ENCODE measurements at regions not wholly inside any gene's neighbourhood (a gene's known extent, or its start where the extent isn't known, plus 50 kb on each side); places are given as distances from the start of the nearest gene placed in this dataset.

DNA sequence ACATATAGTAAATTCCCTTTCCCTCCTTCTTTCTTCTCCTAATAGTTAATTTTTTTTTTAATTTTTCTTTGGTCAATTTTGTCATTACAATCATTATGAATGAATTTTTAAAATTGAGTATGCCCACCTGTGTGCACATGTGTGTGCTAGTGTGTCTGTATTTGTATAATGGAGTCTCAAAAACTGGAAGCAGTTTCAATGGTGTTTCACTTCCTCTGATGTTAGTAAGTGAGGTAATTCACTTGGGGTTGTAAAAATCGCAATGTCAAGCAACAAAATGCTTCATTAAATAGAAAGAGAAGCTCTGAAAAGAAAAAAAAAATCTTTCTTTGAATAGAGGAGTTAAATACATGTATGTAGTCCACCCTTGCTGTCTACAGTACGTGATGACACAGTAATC lies 1467.6 kb upstream of the NUDT12 start:
- CTCF ChIA-PET (ENCODE audit: unreplicated experiment) = no interaction called here
- no peak overlapping the region for H3K4me2 ChIP-seq (ENCODE audit: low read length)
- no peaks in the 10 kb centered on the region for H3K36me3 ChIP-seq (ENCODE audit: insufficient read depth, low read length)
- no peaks in the 10 kb centered on the region for H3K4me1 ChIP-seq (ENCODE audit: insufficient read depth, low read length, poor library complexity, severe bottlenecking)
- no peak for DNase-seq (ENCODE audit: low spot score)
- POLR2A ChIA-PET = no interaction called here
- intact Hi-C loops (cut with micrococcal nuclease; ENCODE audit: unreplicated experiment) = no loop called here
- no peaks in the 10 kb centered on the region for H3K9me2 ChIP-seq (ENCODE audit: insufficient read depth, low read length)
- no TSS peak for BruUV-seq (replicated peaks)
- TF ChIP-seq, protein P1, sequence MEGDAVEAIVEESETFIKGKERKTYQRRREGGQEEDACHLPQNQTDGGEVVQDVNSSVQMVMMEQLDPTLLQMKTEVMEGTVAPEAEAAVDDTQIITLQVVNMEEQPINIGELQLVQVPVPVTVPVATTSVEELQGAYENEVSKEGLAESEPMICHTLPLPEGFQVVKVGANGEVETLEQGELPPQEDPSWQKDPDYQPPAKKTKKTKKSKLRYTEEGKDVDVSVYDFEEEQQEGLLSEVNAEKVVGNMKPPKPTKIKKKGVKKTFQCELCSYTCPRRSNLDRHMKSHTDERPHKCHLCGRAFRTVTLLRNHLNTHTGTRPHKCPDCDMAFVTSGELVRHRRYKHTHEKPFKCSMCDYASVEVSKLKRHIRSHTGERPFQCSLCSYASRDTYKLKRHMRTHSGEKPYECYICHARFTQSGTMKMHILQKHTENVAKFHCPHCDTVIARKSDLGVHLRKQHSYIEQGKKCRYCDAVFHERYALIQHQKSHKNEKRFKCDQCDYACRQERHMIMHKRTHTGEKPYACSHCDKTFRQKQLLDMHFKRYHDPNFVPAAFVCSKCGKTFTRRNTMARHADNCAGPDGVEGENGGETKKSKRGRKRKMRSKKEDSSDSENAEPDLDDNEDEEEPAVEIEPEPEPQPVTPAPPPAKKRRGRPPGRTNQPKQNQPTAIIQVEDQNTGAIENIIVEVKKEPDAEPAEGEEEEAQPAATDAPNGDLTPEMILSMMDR (conservative IDR thresholded peaks at IDR 0.05; ENCODE audit: low read length) = no peak
- TF ChIP-seq EZH2phosphoT487 (IDR thresholded peaks at IDR 0.05; ENCODE audit: borderline replicate concordance, low read depth, low read length) = no peak
- H3K9me3 ChIP-seq (ENCODE audit: low read length) = no peaks in the 10 kb centered on the region
- no peak overlapping the region for H3K4me3 ChIP-seq (ENCODE audit: low read depth, low read length, poor library complexity, severe bottlenecking)
- no peaks in the 10 kb centered on the region for H3K79me2 ChIP-seq (ENCODE audit: insufficient read depth, low read depth, low read length)
- no peak overlapping the region for H2AFZ ChIP-seq (ENCODE audit: low read length)
- no peak overlapping the region for H3K27ac ChIP-seq (ENCODE audit: low read depth, low read length, poor library complexity, severe bottlenecking)
- no peaks in the 10 kb centered on the region for H4K20me1 ChIP-seq (ENCODE audit: insufficient read depth, low read length)

DNA sequence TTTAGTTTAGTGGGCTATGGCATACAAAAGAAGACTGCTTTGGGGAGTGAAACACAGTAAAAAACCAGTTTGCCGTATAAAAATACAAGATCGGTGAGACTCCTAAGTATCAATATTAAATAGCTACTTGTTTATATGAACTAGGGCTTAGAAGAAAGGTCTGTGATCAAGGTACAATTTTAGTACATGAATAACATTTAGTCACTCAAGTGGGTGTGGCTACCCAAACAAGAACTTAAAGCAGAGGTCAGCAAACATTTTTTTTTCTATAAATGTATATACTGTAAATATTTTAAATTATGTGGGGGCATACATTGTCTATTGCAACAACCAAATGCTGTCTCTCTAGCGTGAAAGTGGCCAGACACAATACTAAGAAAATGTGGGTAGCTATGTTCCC lies 1452.5 kb upstream of the NUDT12 start:
- DNase-seq (ENCODE audit: low spot score) = no peak
- Histone ChIP-seq H3K9me3 (ENCODE audit: low read length) (no peaks in the 10 kb centered on the region), H2AFZ (ENCODE audit: low read length) (no peak overlapping the region), H3K27ac (ENCODE audit: low read depth, low read length, poor library complexity, severe bottlenecking) (no peak overlapping the region), H3K4me2 (ENCODE audit: low read length) (no peak overlapping the region), H3K79me2 (ENCODE audit: insufficient read depth, low read depth, low read length) (no peaks in the 10 kb centered on the region), H3K4me3 (ENCODE audit: low read depth, low read length, poor library complexity, severe bottlenecking) (no peak overlapping the region), H3K9me2 (ENCODE audit: insufficient read depth, low read length) (no peaks in the 10 kb centered on the region), H3K4me1 (ENCODE audit: insufficient read depth, low read length, poor library complexity, severe bottlenecking) (no peaks in the 10 kb centered on the region), H3K36me3 (ENCODE audit: insufficient read depth, low read length) (no peaks in the 10 kb centered on the region), H4K20me1 (ENCODE audit: insufficient read depth, low read length) (no peaks in the 10 kb centered on the region)
- intact Hi-C loops (cut with micrococcal nuclease; ENCODE audit: unreplicated experiment) = no loop called here
- ChIA-PET CTCF (ENCODE audit: unreplicated experiment) (no interaction called here), POLR2A (no interaction called here)
- no TSS peak for BruUV-seq (replicated peaks)
- TF ChIP-seq, protein P1 (conservative IDR thresholded peaks at IDR 0.05; ENCODE audit: low read length) = no peak
- no peak for TF ChIP-seq EZH2phosphoT487 (IDR thresholded peaks at IDR 0.05; ENCODE audit: borderline replicate concordance, low read depth, low read length)

DNA sequence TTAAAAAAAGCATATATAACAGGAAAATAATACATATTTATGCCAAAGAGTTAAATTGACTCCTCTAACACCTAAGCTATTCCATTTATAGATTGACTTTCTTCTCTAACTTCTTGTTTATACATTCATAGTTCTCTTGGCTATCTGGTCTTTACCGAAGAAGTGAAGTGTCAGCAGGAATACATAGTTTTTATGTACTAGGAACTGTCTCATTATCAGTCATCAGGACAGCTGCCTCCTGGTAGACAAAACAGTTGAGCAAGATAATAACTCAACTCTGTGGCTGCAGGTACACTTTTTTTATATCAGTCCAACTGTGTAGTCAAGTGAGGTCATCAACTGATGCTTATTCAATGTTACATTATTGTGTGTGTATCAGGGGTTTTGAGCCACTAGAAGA lies 1436.0 kb upstream of the NUDT12 start:
- Histone ChIP-seq H3K4me2 (ENCODE audit: low read length) (no peak overlapping the region), H3K4me3 (ENCODE audit: low read depth, low read length, poor library complexity, severe bottlenecking) (no peak overlapping the region), H3K79me2 (ENCODE audit: insufficient read depth, low read depth, low read length) (no peaks in the 10 kb centered on the region), H3K4me1 (ENCODE audit: insufficient read depth, low read length, poor library complexity, severe bottlenecking) (no peaks in the 10 kb centered on the region), H3K9me2 (ENCODE audit: insufficient read depth, low read length) (no peaks in the 10 kb centered on the region), H3K9me3 (ENCODE audit: low read length) (no peaks in the 10 kb centered on the region), H4K20me1 (ENCODE audit: insufficient read depth, low read length) (no peaks in the 10 kb centered on the region), H2AFZ (ENCODE audit: low read length) (no peak overlapping the region), H3K27ac (ENCODE audit: low read depth, low read length, poor library complexity, severe bottlenecking) (no peak overlapping the region), H3K36me3 (ENCODE audit: insufficient read depth, low read length) (no peaks in the 10 kb centered on the region)
- CTCF ChIA-PET (ENCODE audit: unreplicated experiment) = no interaction called here
- no peak for DNase-seq (ENCODE audit: low spot score)
- BruUV-seq (replicated peaks) = no TSS peak
- TF ChIP-seq, protein P1 (conservative IDR thresholded peaks at IDR 0.05; ENCODE audit: low read length) = no peak
- no peak for TF ChIP-seq EZH2phosphoT487 (IDR thresholded peaks at IDR 0.05; ENCODE audit: borderline replicate concordance, low read depth, low read length)
- POLR2A ChIA-PET = interaction anchor here (0.7 kb wide), 1 partner anchor 1547 kb away, joined by 3 read pairs; no protein-coding TSS in a partner anchor
- intact Hi-C loops (cut with micrococcal nuclease; ENCODE audit: unreplicated experiment) = no loop called here
